Activated CD4-positive, alpha-beta T cell treated with anti-CD3 and anti-CD28 coated beads, Interleukin-2, amount 10 ng/mL, durations not matched to agents 7 days and 5 days (primary cell): ENCODE measurements at regions not wholly inside any gene's neighbourhood (a gene's known extent, or its start where the extent isn't known, plus 50 kb on each side); places are given as distances from the start of the nearest gene placed in this dataset.

Experiments used
- CTCF ChIA-PET: fragments of 350-600 bp; sonication (Branson Sonifier 250); formaldehyde crosslinking; loops from one replicate; lab custom pipeline; 2021; ENCODE audit warnings: antibody characterized with exemption; lab: Charles Lee
- POLR2A ChIA-PET: fragments of 350-600 bp; sonication (Branson Sonifier 250); formaldehyde crosslinking; loops from one replicate; lab custom pipeline; 2021; ENCODE audit warnings: antibody characterized with exemption; lab: Charles Lee
- DNase-seq: peaks from one replicate; pipeline ENCODE4 v3.0.0-alpha.2; 2020
- H3K27ac Mint-ChIP-seq: one replicate; pipeline ENCODE4 v1.8.0; 2021; ENCODE audit warnings: mild to moderate bottlenecking, moderate library complexity, mixed read lengths
- H3K27me3 Mint-ChIP-seq: one replicate; pipeline ENCODE4 v1.8.0; 2021; ENCODE audit warnings: mixed read lengths
- H3K36me3 Mint-ChIP-seq: one replicate; pipeline ENCODE4 v1.8.0; 2021; ENCODE audit warnings: low read depth, mixed read lengths
- H3K4me1 Mint-ChIP-seq: one replicate; pipeline ENCODE4 v1.8.0; 2021; ENCODE audit warnings: mixed read lengths
- H3K4me3 Mint-ChIP-seq: one replicate; pipeline ENCODE4 v1.8.0; 2021; ENCODE audit warnings: mild to moderate bottlenecking, moderate library complexity, mixed read lengths
- H3K9me3 Mint-ChIP-seq: one replicate; pipeline ENCODE4 v1.8.0; 2021; ENCODE audit warnings: mixed read lengths

- no peak for DNase-seq
- ChIA-PET CTCF (no interaction called here), POLR2A (no interaction called here)
- Mint-ChIP-seq H3K9me3 (no peaks in the 10 kb centered on the region), H3K4me3 (no peak overlapping the region), H3K36me3 (no peaks in the 10 kb centered on the region), H3K4me1 (no peaks in the 10 kb centered on the region), H3K27me3 (no peaks in the 10 kb centered on the region), H3K27ac (no peak overlapping the region)
Measured at GRCh38 chr4:4602468-4602867, 60.6 kb upstream of the STX18 start.

GRCh38 chr4:4601803-4602369 lies 60.0 kb upstream of the STX18 start:
- Mint-ChIP-seq H3K4me1 (no peaks in the 10 kb centered on the region), H3K36me3 (no peaks in the 10 kb centered on the region), H3K9me3 (no peaks in the 10 kb centered on the region), H3K4me3 (no peak overlapping the region), H3K27me3 (no peaks in the 10 kb centered on the region), H3K27ac (no peak overlapping the region)
- DNase-seq = no peak
- ChIA-PET CTCF (no interaction called here), POLR2A (no interaction called here)

- DNase-seq = no peak
- Mint-ChIP-seq H3K27me3 (no peaks in the 10 kb centered on the region), H3K4me3 (no peak overlapping the region), H3K27ac (no peak overlapping the region), H3K4me1 (no peaks in the 10 kb centered on the region), H3K36me3 (peaks cover 2% of the 10 kb centered on the region), H3K9me3 (peaks cover 10% of the 10 kb centered on the region)
- ChIA-PET POLR2A (no interaction called here), CTCF (interaction anchor here (1.3 kb wide), 1 partner anchor 8 kb away, joined by 3 read pairs; no protein-coding TSS in a partner anchor)
Measured at GRCh38 chr4:4599481-4600275, 57.8 kb upstream of the STX18 start.

GRCh38 chr4:4598851-4599411 lies 57.1 kb upstream of the STX18 start:
- no peaks in the 10 kb centered on the region for H3K4me1 Mint-ChIP-seq
- H3K9me3 Mint-ChIP-seq = peaks cover 16% of the 10 kb centered on the region
- H3K27ac Mint-ChIP-seq = no peak overlapping the region
- no peak for DNase-seq
- no peak overlapping the region for H3K4me3 Mint-ChIP-seq
- ChIA-PET CTCF (no interaction called here), POLR2A (no interaction called here)
- no peaks in the 10 kb centered on the region for H3K27me3 Mint-ChIP-seq
- H3K36me3 Mint-ChIP-seq = peaks cover 2% of the 10 kb centered on the region

GRCh38 chr4:4596720-4597119 lies 54.9 kb upstream of the STX18 start:
- Mint-ChIP-seq H3K4me1 (no peaks in the 10 kb centered on the region), H3K4me3 (no peak overlapping the region), H3K36me3 (peaks cover 2% of the 10 kb centered on the region), H3K9me3 (peaks cover 23% of the 10 kb centered on the region), H3K27me3 (no peaks in the 10 kb centered on the region), H3K27ac (no peak overlapping the region)
- ChIA-PET CTCF (no interaction called here), POLR2A (no interaction called here)
- no peak for DNase-seq

GRCh38 chr4:4595252-4595651 lies 53.4 kb upstream of the STX18 start:
- DNase-seq = no peak
- ChIA-PET CTCF (interaction anchor here (0.7 to 1.4 kb wide), 2 partner anchors 12 to 122 kb away, joined by 4 to 6 read pairs; no protein-coding TSS in a partner anchor), POLR2A (no interaction called here)
- Mint-ChIP-seq H3K36me3 (peaks cover 2% of the 10 kb centered on the region), H3K27ac (no peak overlapping the region), H3K27me3 (no peaks in the 10 kb centered on the region), H3K4me3 (no peak overlapping the region), H3K9me3 (peaks cover 23% of the 10 kb centered on the region), H3K4me1 (no peaks in the 10 kb centered on the region)

GRCh38 chr4:4594285-4594920 lies 52.6 kb upstream of the STX18 start:
- Mint-ChIP-seq H3K9me3 (peaks cover 23% of the 10 kb centered on the region), H3K27ac (no peak overlapping the region), H3K27me3 (no peaks in the 10 kb centered on the region), H3K36me3 (peaks cover 2% of the 10 kb centered on the region), H3K4me3 (no peak overlapping the region), H3K4me1 (no peaks in the 10 kb centered on the region)
- ChIA-PET CTCF (no interaction called here), POLR2A (no interaction called here)
- no peak for DNase-seq

GRCh38 chr4:4593596-4594284 lies 51.9 kb upstream of the STX18 start:
- Mint-ChIP-seq H3K4me3 (no peak overlapping the region), H3K27ac (no peak overlapping the region), H3K4me1 (no peaks in the 10 kb centered on the region), H3K27me3 (no peaks in the 10 kb centered on the region), H3K9me3 (peaks cover 23% of the 10 kb centered on the region), H3K36me3 (peaks cover 2% of the 10 kb centered on the region)
- DNase-seq = no peak
- CTCF ChIA-PET = no interaction called here
- POLR2A ChIA-PET = no interaction called here

- no peak for DNase-seq
- H3K36me3 Mint-ChIP-seq = peaks cover 2% of the 10 kb centered on the region
- H3K4me3 Mint-ChIP-seq = no peak overlapping the region
- peaks cover 23% of the 10 kb centered on the region for H3K9me3 Mint-ChIP-seq
- CTCF ChIA-PET = no interaction called here
- H3K27ac Mint-ChIP-seq = no peak overlapping the region
- H3K27me3 Mint-ChIP-seq = no peaks in the 10 kb centered on the region
- H3K4me1 Mint-ChIP-seq = no peaks in the 10 kb centered on the region
- POLR2A ChIA-PET = no interaction called here
Measured at GRCh38 chr4:4592414-4592813, 50.6 kb upstream of the STX18 start.
